ENCODE measurements at regions not wholly inside any gene's neighbourhood (a gene's known extent, or its start where the extent isn't known, plus 50 kb on each side); places are given as distances from the start of the nearest gene placed in this dataset.

- Histone ChIP-seq H3K4me1 (replicated peaks in 1 of 4; ENCODE audit: control insufficient read depth in 3 of 4, insufficient read depth in 4 of 4, low read length in 3 of 4) (no peaks in the 10 kb centered on the region), H4K20me1 (replicated peaks in 1 of 2; ENCODE audit: control insufficient read depth in 1 of 2, insufficient read depth in 2 of 2, low read length in 2 of 2) (no peaks in the 10 kb centered on the region), H3K4ac (replicated peaks; ENCODE audit: insufficient read length, low read depth, low read length) (no peak overlapping the region), H2BK5ac (ENCODE audit: low read depth, low read length) (no peak overlapping the region), H3K27me3 (replicated peaks in 1 of 4; ENCODE audit: control insufficient read depth in 3 of 4, extremely low read depth in 1 of 4, insufficient read depth in 3 of 4, low read length in 3 of 4) (no peaks in the 10 kb centered on the region), H4K91ac (replicated peaks; ENCODE audit: insufficient read length, low read length) (no peak overlapping the region), H2BK12ac (ENCODE audit: low read depth, low read length) (no peak overlapping the region), H3K56ac (replicated peaks; ENCODE audit: insufficient read length, low read depth, low read length) (no peak overlapping the region), H3K9ac (replicated peaks in 1 of 4; ENCODE audit: extremely low read depth in 1 of 4, low read depth in 3 of 4, low read length in 3 of 4) (no peak overlapping the region), H2AK5ac (ENCODE audit: low read depth, low read length) (no peak overlapping the region), H3K4me3 (ENCODE audit: extremely low read depth in 1 of 4, insufficient read depth in 2 of 4, low read depth in 3 of 4, low read length in 4 of 4) (no peak overlapping the region), H4K5ac (ENCODE audit: insufficient read length, low read depth, low read length) (no peak overlapping the region), H2BK120ac (replicated peaks; ENCODE audit: low read depth, low read length) (no peak overlapping the region), H3K23me2 (ENCODE audit: low read depth, low read length) (no peaks in the 10 kb centered on the region), H2BK20ac (ENCODE audit: low read length) (no peak overlapping the region), H2AFZ (ENCODE audit: low read length) (no peak overlapping the region), H2BK15ac (ENCODE audit: low read length) (no peak overlapping the region), H3K4me2 (ENCODE audit: insufficient read depth in 1 of 2, low read depth in 2 of 2, low read length in 2 of 2) (no peak overlapping the region), H3K9me3 (ENCODE audit: insufficient read depth in 2 of 2, low read depth in 1 of 2, low read length in 1 of 2) (peaks cover 0 to 8% of the 10 kb centered on the region in 2 experiments; a peak in 1 of 4 replicates), H3K36me3 (ENCODE audit: control insufficient read depth in 2 of 4, insufficient read depth in 4 of 4, low read length in 3 of 4) (no peaks in the 10 kb centered on the region), H3K18ac (ENCODE audit: extremely low read depth, low read length) (no peak overlapping the region), H3K79me2 (ENCODE audit: control insufficient read depth in 1 of 2, insufficient read depth in 2 of 2, low read length in 2 of 2) (no peaks in the 10 kb centered on the region), H4K8ac (ENCODE audit: extremely low read depth, insufficient read depth, low read length) (no peak overlapping the region), H3K23ac (ENCODE audit: insufficient read length) (no peak overlapping the region), H3K27ac (ENCODE audit: low read depth, low read length) (no peak overlapping the region), H3K79me1 (ENCODE audit: low read depth, low read length) (no peaks in the 10 kb centered on the region), H3K14ac (ENCODE audit: insufficient read length) (no peak overlapping the region)
- CTCF ChIA-PET (ENCODE audit: partially characterized antibody), result interaction anchor here (0.6 kb wide), 1 partner anchor 97 kb away, joined by 3 read pairs; no protein-coding TSS in a partner anchor
- FAIRE-seq, result no peak
- POLR2A ChIA-PET (ENCODE audit: partially characterized antibody), result no interaction called here
- WGBS, 2 experiments (ENCODE audit: extremely low coverage in 1 of 2, insufficient coverage in 1 of 2, insufficient read length in 1 of 2, insufficient replicate concordance in 2 of 2, low coverage in 1 of 2, low lambda C conversion rate in 2 of 2, missing lambda C conversion rate in 1 of 2), result 90% methylated on average over 3 of the region's 4 CpGs; no CpG with 5 or more reads in 1 of the 2 experiments
- TF ChIP-seq NRF1 (IDR thresholded peaks at IDR 0.05; ENCODE audit: low read depth, low read length), result no peak
- no peak for TF ChIP-seq RAD21 (IDR thresholded peaks at IDR 0.05 in 1 of 2, conservative IDR thresholded peaks at IDR 0.05 in 1 of 2; ENCODE audit: low read depth in 2 of 2, low read length in 2 of 2)
- TF ChIP-seq BACH1 (IDR thresholded peaks at IDR 0.05; ENCODE audit: low read length), result no peak
- TF ChIP-seq CHD2 (IDR thresholded peaks at IDR 0.05; ENCODE audit: low read length), result no peak
- TF ChIP-seq CEBPB (IDR thresholded peaks at IDR 0.05; ENCODE audit: low read depth, low read length), result no peak
- no peak for TF ChIP-seq KDM4A (IDR thresholded peaks at IDR 0.05; ENCODE audit: low read depth, low read length, severe bottlenecking)
- TF ChIP-seq KDM5A (IDR thresholded peaks at IDR 0.05; ENCODE audit: low read length), result no peak
- no peak for TF ChIP-seq EP300 (IDR thresholded peaks at IDR 0.05; ENCODE audit: borderline replicate concordance in 1 of 2, low read depth in 2 of 2, low read length in 2 of 2)
- no peak for DNase-seq (ENCODE audit: low read depth in 1 of 2, low spot score in 2 of 2)
Observed at GRCh38 chr4:149218672-149219071, 597.0 kb downstream of the IQCM start.

Data from H1 (cell line).